Endodermal cell (in vitro differentiated cells): ENCODE measurements at regions not wholly inside any gene's neighbourhood (a gene's known extent, or its start where the extent isn't known, plus 50 kb on each side); places are given as distances from the start of the nearest gene placed in this dataset.

Experiments
- DNase-seq: peaks from one replicate; pipeline ENCODE4 v3.0.0-alpha.2; 2017
- H3K27ac ChIP-seq: 2 replicates; pipeline ENCODE4 v1.5.1; 2013; ENCODE audit warnings: mild to moderate bottlenecking, low read depth, low read length, moderate library complexity
- H3K27me3 ChIP-seq: 2 replicates; pipeline ENCODE4 v1.6.1; 2013; ENCODE audit warnings: mild to moderate bottlenecking, low read length, moderate library complexity; ENCODE audit not compliant: insufficient read depth, control insufficient read depth, poor library complexity, severe bottlenecking
- H3K36me3 ChIP-seq: 2 replicates; pipeline ENCODE4 v1.7.0; 2013; ENCODE audit warnings: mild to moderate bottlenecking, low read length, moderate library complexity; ENCODE audit not compliant: control insufficient read depth, insufficient read depth
- H3K4me1 ChIP-seq: one replicate; pipeline ENCODE4 v1.7.0; 2013; ENCODE audit warnings: low read length; ENCODE audit not compliant: control insufficient read depth, insufficient read depth
- H3K4me3 ChIP-seq: 2 replicates; pipeline ENCODE4 v1.5.1; 2013; ENCODE audit warnings: mild to moderate bottlenecking, low read length, moderate library complexity
- H3K9ac ChIP-seq: 2 replicates; pipeline ENCODE4 v1.6.1; 2013; ENCODE audit warnings: mild to moderate bottlenecking, low read length, moderate library complexity; ENCODE audit not compliant: poor library complexity, severe bottlenecking; ENCODE audit errors: extremely low read depth
- H3K9me3 ChIP-seq: 2 replicates; pipeline ENCODE4 v1.6.1; 2013; ENCODE audit warnings: mild to moderate bottlenecking, low read length, moderate library complexity; ENCODE audit not compliant: control insufficient read depth
- H3K27ac Mint-ChIP-seq: 2 replicates; pipeline ENCODE4 v1.8.0; 2020; ENCODE audit warnings: mixed read lengths
- H3K27me3 Mint-ChIP-seq: 2 replicates; pipeline ENCODE4 v1.8.0; 2021; ENCODE audit warnings: mild to moderate bottlenecking, mixed read lengths; ENCODE audit not compliant: insufficient read depth
- H3K36me3 Mint-ChIP-seq: 2 replicates; pipeline ENCODE4 v1.8.0; 2020; ENCODE audit warnings: low read depth, mixed read lengths
- H3K4me1 Mint-ChIP-seq: 2 replicates; pipeline ENCODE4 v1.8.0; 2020; ENCODE audit warnings: mixed read lengths
- H3K4me3 Mint-ChIP-seq: 2 replicates; pipeline ENCODE4 v1.8.0; 2020; ENCODE audit warnings: mild to moderate bottlenecking, moderate library complexity, mixed read lengths
- H3K9me3 Mint-ChIP-seq: 2 replicates; pipeline ENCODE4 v1.8.0; 2020; ENCODE audit warnings: mild to moderate bottlenecking, mixed read lengths
- WGBS, 2 experiments: methylation state at CpG; one replicate each; pipeline versions ENCODE4 v1.1.5 to v1.1.7; 2013; ENCODE audit warnings: missing lambda C conversion rate in 2 of 2, mixed read lengths in 1 of 2; ENCODE audit not compliant: insufficient coverage in 1 of 2, insufficient read length in 1 of 2; 5-methylcytosine and 5-hydroxymethylcytosine counted together
- TF ChIP-seq, protein P1 (sequence below): fragments of 200-600 bp; sonication (generic); conservative IDR thresholded peaks from 2 replicates; pipeline ENCODE4 v1.5.0; 2021; ENCODE audit warnings: antibody characterized with exemption, mild to moderate bottlenecking

- no peak overlapping the region for H3K4me3 Mint-ChIP-seq
- H3K27me3 Mint-ChIP-seq = peaks cover 32% of the 10 kb centered on the region
- H3K9me3 Mint-ChIP-seq = peaks cover 4% of the 10 kb centered on the region
- no peak overlapping the region for H3K27ac ChIP-seq
- TF ChIP-seq, protein P1, sequence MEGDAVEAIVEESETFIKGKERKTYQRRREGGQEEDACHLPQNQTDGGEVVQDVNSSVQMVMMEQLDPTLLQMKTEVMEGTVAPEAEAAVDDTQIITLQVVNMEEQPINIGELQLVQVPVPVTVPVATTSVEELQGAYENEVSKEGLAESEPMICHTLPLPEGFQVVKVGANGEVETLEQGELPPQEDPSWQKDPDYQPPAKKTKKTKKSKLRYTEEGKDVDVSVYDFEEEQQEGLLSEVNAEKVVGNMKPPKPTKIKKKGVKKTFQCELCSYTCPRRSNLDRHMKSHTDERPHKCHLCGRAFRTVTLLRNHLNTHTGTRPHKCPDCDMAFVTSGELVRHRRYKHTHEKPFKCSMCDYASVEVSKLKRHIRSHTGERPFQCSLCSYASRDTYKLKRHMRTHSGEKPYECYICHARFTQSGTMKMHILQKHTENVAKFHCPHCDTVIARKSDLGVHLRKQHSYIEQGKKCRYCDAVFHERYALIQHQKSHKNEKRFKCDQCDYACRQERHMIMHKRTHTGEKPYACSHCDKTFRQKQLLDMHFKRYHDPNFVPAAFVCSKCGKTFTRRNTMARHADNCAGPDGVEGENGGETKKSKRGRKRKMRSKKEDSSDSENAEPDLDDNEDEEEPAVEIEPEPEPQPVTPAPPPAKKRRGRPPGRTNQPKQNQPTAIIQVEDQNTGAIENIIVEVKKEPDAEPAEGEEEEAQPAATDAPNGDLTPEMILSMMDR = no peak
- H3K27me3 ChIP-seq = peaks cover 16% of the 10 kb centered on the region
- no peaks in the 10 kb centered on the region for H3K9me3 ChIP-seq
- H3K36me3 ChIP-seq = no peaks in the 10 kb centered on the region
- H3K4me3 ChIP-seq = no peak overlapping the region
- WGBS, 2 experiments = 90 to 96% methylated on average over 5 to 10 of the region's 10 CpGs
- H3K4me1 Mint-ChIP-seq = peaks cover 28% of the 10 kb centered on the region
- DNase-seq = no peak
- H3K36me3 Mint-ChIP-seq = no peaks in the 10 kb centered on the region
- H3K4me1 ChIP-seq = peaks cover 4% of the 10 kb centered on the region
- H3K9ac ChIP-seq = no peak overlapping the region
- H3K27ac Mint-ChIP-seq = no peak overlapping the region
Measured at GRCh38 chr10:118234683-118235082, 107.4 kb downstream of the FAM204A start.

GRCh38 chr10:118220346-118220850 is 121.7 kb downstream of the FAM204A start:
- TF ChIP-seq, protein P1 = no peak
- Mint-ChIP-seq H3K9me3 (peaks cover 2% of the 10 kb centered on the region), H3K27me3 (peaks cover 10% of the 10 kb centered on the region), H3K36me3 (no peaks in the 10 kb centered on the region), H3K27ac (no peak overlapping the region), H3K4me1 (no peaks in the 10 kb centered on the region), H3K4me3 (no peak overlapping the region)
- Histone ChIP-seq H3K9ac (no peak overlapping the region), H3K27me3 (no peaks in the 10 kb centered on the region), H3K4me3 (no peak overlapping the region), H3K4me1 (no peaks in the 10 kb centered on the region), H3K9me3 (no peaks in the 10 kb centered on the region), H3K36me3 (no peaks in the 10 kb centered on the region), H3K27ac (no peak overlapping the region)
- no peak for DNase-seq
- WGBS, 2 experiments = 95 to 100% methylated on average over 2 of the region's 2 CpGs

- no peaks in the 10 kb centered on the region for H3K36me3 ChIP-seq
- 78 to 90% methylated on average over 2 to 6 of the region's 6 CpGs for WGBS, 2 experiments
- H3K4me1 ChIP-seq = peaks cover 2% of the 10 kb centered on the region
- H3K4me3 ChIP-seq = no peak overlapping the region
- Mint-ChIP-seq H3K36me3 (no peaks in the 10 kb centered on the region), H3K9me3 (no peaks in the 10 kb centered on the region), H3K4me3 (no peak overlapping the region), H3K27ac (no peak overlapping the region), H3K27me3 (peaks cover 10% of the 10 kb centered on the region), H3K4me1 (peaks cover 4% of the 10 kb centered on the region)
- no peaks in the 10 kb centered on the region for H3K9me3 ChIP-seq
- H3K27me3 ChIP-seq = no peaks in the 10 kb centered on the region
- no peak for DNase-seq
- TF ChIP-seq, protein P1 = no peak
- no peak overlapping the region for H3K27ac ChIP-seq
- no peak overlapping the region for H3K9ac ChIP-seq
Measured at GRCh38 chr10:118218562-118218961, 123.6 kb downstream of the FAM204A start.
